ENCODE measurements at regions not wholly inside any gene's neighbourhood (a gene's known extent, or its start where the extent isn't known, plus 50 kb on each side); places are given as distances from the start of the nearest gene placed in this dataset.

DNA sequence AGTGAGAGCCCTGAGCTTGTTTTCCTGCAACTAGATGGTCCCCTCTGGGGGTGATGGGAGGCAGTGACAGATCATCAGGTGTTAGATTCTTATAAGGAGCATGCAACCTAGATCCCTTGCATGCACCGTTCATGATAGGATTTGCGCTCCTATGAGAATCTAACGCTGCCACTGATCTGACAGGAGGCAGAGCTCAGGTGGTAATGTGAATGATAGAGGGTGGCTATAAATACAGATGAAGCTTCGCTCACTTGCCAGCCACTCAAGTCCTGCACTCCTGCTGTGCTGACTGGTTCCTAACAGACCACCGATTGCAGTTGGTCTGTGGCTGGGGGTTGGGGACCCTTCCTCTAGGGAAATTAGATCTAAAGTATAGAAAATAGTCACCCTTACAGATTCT is 290.6 kb upstream of the ADCY2 start:
- no peaks in the 10 kb centered on the region for H3K36me3 ChIP-seq
- intact Hi-C loops (cut with DNase I): no loop called here
- no peak for DNase-seq (ENCODE audit: low spot score)
- no peaks in the 10 kb centered on the region for H3K27me3 ChIP-seq (replicated peaks; ENCODE audit: insufficient read depth)
- no peak overlapping the region for H3K4me3 ChIP-seq
- WGBS: 76% methylated on average over 5 of the region's 5 CpGs
- no peaks in the 10 kb centered on the region for H3K9me3 ChIP-seq
- no peaks in the 10 kb centered on the region for H3K4me1 ChIP-seq (replicated peaks)
- TF ChIP-seq POLR2A (IDR thresholded peaks at IDR 0.05) (no peak), CTCF (IDR thresholded peaks at IDR 0.05) (no peak), POLR2AphosphoS5 (IDR thresholded peaks at IDR 0.05) (no peak)
- H3K27ac ChIP-seq: no peak overlapping the region

DNA sequence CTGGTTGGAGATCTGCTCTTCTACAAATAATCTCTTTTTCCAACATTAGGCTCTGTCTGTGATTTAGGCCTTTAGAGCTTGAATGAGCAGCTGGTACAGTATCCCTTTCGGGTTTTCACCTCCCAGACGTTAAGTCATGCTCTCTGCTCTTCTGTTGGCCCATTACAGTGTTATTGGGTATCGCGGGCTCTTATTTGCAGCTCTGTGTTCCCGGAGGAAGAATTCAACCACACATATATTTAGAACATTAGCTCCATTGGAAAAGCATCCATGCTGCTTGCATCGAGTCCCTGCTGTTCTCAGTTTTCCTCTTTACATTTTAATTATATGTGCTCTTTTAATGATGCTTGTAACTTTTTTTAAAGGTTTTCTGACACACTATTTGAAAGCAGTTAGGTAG is 278.0 kb upstream of the ADCY2 start:
- TF ChIP-seq POLR2A (IDR thresholded peaks at IDR 0.05) (no peak), CTCF (IDR thresholded peaks at IDR 0.05) (no peak), POLR2AphosphoS5 (IDR thresholded peaks at IDR 0.05) (no peak)
- Histone ChIP-seq H3K4me3 (no peak overlapping the region), H3K9me3 (no peaks in the 10 kb centered on the region), H3K27ac (no peak overlapping the region), H3K4me1 (replicated peaks) (no peaks in the 10 kb centered on the region), H3K36me3 (no peaks in the 10 kb centered on the region), H3K27me3 (replicated peaks; ENCODE audit: insufficient read depth) (no peaks in the 10 kb centered on the region)
- WGBS: 94% methylated on average over 6 of the region's 6 CpGs
- intact Hi-C loops (cut with DNase I): no loop called here
- no peak for DNase-seq (ENCODE audit: low spot score)

DNA sequence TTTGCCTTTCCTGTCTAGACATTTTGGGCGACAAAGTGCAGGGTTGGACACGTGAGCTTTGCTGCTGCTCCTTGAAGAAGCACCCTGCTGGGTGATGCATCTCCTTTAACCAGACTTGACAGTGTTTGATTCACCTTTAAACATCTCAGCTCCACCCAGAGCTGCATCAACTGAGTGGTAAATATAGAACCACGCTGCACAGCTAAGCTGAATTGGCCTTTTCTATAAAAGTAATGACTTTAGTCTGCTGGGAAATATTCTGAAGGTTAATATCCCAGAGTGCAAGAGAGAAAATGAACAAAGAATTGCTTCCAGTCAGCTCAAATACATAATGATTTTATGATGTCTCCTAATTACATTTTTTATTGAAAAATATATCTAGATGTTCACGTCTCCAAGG is 264.3 kb upstream of the ADCY2 start:
- H3K27ac ChIP-seq: no peak overlapping the region
- H3K4me3 ChIP-seq: no peak overlapping the region
- TF ChIP-seq POLR2A (IDR thresholded peaks at IDR 0.05): no peak
- TF ChIP-seq POLR2AphosphoS5 (IDR thresholded peaks at IDR 0.05): no peak
- DNase-seq (ENCODE audit: low spot score): no peak
- no peaks in the 10 kb centered on the region for H3K36me3 ChIP-seq
- H3K4me1 ChIP-seq (replicated peaks): no peaks in the 10 kb centered on the region
- intact Hi-C loops (cut with DNase I): no loop called here
- WGBS: 84% methylated on average over 4 of the region's 4 CpGs
- H3K9me3 ChIP-seq: no peaks in the 10 kb centered on the region
- H3K27me3 ChIP-seq (replicated peaks; ENCODE audit: insufficient read depth): no peaks in the 10 kb centered on the region

- whole genome bisulfite sequencing: 43% methylated on average over 1 of the region's 1 CpG
- H3K9me3 ChIP-seq: no peaks in the 10 kb centered on the region
- DNase-seq (ENCODE audit: low spot score): no peak
- intact Hi-C loops (cut with DNase I): no loop called here
- no peaks in the 10 kb centered on the region for H3K4me1 ChIP-seq (replicated peaks)
- no peak overlapping the region for H3K4me3 ChIP-seq
- no peaks in the 10 kb centered on the region for H3K27me3 ChIP-seq (replicated peaks; ENCODE audit: insufficient read depth)
- no peak overlapping the region for H3K27ac ChIP-seq
- no peaks in the 10 kb centered on the region for H3K36me3 ChIP-seq
- no peak for TF ChIP-seq CTCF (IDR thresholded peaks at IDR 0.05)
- TF ChIP-seq POLR2A (IDR thresholded peaks at IDR 0.05): no peak
- no peak for TF ChIP-seq POLR2AphosphoS5 (IDR thresholded peaks at IDR 0.05)
These were observed 249.1 kb upstream of the ADCY2 start for GRCh38 chr5:7146886-7147285.

DNA sequence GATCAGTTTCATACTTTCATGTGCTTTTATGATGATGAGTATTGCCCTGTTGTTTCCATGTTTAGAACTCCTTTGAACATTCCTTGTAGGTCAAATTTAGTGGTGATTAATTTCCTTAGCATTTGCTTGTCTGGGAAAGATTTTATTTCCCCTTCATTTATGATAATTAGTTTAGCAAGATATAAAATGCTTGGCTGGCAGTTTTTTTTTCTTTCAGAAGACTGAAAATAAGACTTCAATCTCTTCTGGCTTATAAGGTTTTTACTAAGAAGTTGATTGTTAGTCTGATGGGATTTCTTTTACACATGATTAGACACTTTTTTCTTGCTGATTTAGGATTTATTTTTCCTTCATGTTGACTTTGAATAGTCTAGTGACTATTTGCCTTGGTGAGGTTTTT is 238.9 kb upstream of the ADCY2 start:
- Histone ChIP-seq H3K27me3 (replicated peaks; ENCODE audit: insufficient read depth) (no peaks in the 10 kb centered on the region), H3K9me3 (no peaks in the 10 kb centered on the region), H3K4me3 (no peak overlapping the region), H3K4me1 (replicated peaks) (no peaks in the 10 kb centered on the region), H3K27ac (no peak overlapping the region), H3K36me3 (no peaks in the 10 kb centered on the region)
- DNase-seq (ENCODE audit: low spot score): no peak
- no peak for TF ChIP-seq POLR2A (IDR thresholded peaks at IDR 0.05)
- TF ChIP-seq CTCF (IDR thresholded peaks at IDR 0.05): no peak
- no peak for TF ChIP-seq POLR2AphosphoS5 (IDR thresholded peaks at IDR 0.05)
- intact Hi-C loops (cut with DNase I): no loop called here

Measured in prostate gland (tissue), 2 donors.